Thyroid gland (tissue), 4 donors: ENCODE measurements at regions not wholly inside any gene's neighbourhood (a gene's known extent, or its start where the extent isn't known, plus 50 kb on each side); places are given as distances from the start of the nearest gene placed in this dataset.
A peak's percentile ranks its signal among the peaks of the same experiment; 100 is the strongest.

ENCODE experiments used
- DNase-seq, 2 donors: peaks; one replicate each; pipeline ENCODE4 v3.0.0-alpha.2; 2019
- H3K27ac ChIP-seq, 3 donors: fragments of 200-600 bp; sonication (generic); 1 replicate in 2 of 3; 2 replicates in 1 of 3; pipeline ENCODE4 v1.5.1; 2016 to 2019; ENCODE audit warnings: mild to moderate bottlenecking in 1 of 3, moderate library complexity in 1 of 3
- H3K27me3 ChIP-seq: fragments of 200-600 bp; sonication (generic); one replicate; pipeline ENCODE4 v1.5.1; 2019
- H3K36me3 ChIP-seq, 2 donors: fragments of 200-600 bp; sonication (generic); one replicate each; pipeline ENCODE4 v1.5.1; 2016 to 2019
- H3K4me1 ChIP-seq, 2 donors: fragments of 200-600 bp; sonication (generic); one replicate each; pipeline ENCODE4 v1.5.1; 2017 to 2019
- H3K4me3 ChIP-seq, 3 donors: fragments of 200-600 bp; sonication (generic); replicated peaks in 1 of 3; 1 replicate in 2 of 3; 2 replicates in 1 of 3; pipeline ENCODE4 v1.5.1; 2016; ENCODE audit warnings: mild to moderate bottlenecking in 1 of 3
- H3K9me3 ChIP-seq: fragments of 200-600 bp; sonication (generic); one replicate; pipeline ENCODE4 v1.5.1; 2017
- POLR2A ChIP-seq, 2 donors: fragments of 450-650 bp; IDR thresholded peaks; one replicate each; pipeline ENCODE4 v1.6.1; 2017; ENCODE audit warnings: antibody characterized with exemption in 2 of 2, mild to moderate bottlenecking in 2 of 2, moderate library complexity in 1 of 2
- whole genome bisulfite sequencing, 2 donors: methylation state at CpG; one replicate each; pipeline ENCODE4 v1.1.5; 2017; 5-methylcytosine and 5-hydroxymethylcytosine counted together
- intact Hi-C: fragments of 100-400 bp; cut with DNase I; formaldehyde crosslinking; loops from one replicate; pipeline ENCODE4 v1.15.1; 2023
- TF ChIP-seq, protein P1 (sequence below), 6 experiments: fragments of 200-600 bp in 3 of 6; fragments of 450-650 bp in 3 of 6; sonication (generic) in 3 of 6; IDR thresholded peaks; one replicate each; pipeline ENCODE4 v1.5.1; 2016 to 2019; ENCODE audit warnings: antibody characterized with exemption in 6 of 6, mild to moderate bottlenecking in 2 of 6, inconsistent platforms in 1 of 6, moderate library complexity in 1 of 6

DNA sequence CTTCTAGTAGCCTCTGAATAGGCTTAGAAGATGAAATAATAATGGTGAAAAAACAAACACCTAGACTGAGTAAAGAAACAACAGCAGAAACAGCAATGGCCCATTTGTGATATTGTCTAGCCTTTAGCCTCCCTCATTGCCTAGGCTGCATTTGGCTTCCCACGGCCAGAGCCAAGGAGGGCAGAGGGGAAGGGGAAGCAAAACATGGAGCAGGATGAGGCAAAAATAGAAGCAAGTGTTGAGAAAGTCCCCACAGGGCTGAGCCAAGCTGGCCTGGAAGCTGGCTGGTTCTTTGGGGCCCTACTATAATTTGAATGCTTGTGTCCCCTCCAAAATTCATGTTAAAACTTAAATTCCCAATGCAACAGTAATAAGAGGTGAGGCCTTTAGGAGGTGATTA, 60.2 kb upstream of the KSR1 start:
- no peaks in the 10 kb centered on the region for H3K9me3 ChIP-seq
- H3K36me3 ChIP-seq: no peaks in the 10 kb centered on the region
- DNase-seq: no peak
- 68 to 79% methylated on average over 1 of the region's 1 CpG for WGBS, 2 donors
- H3K4me3 ChIP-seq: no peak overlapping the region
- intact Hi-C loops: no loop called here
- H3K27me3 ChIP-seq: no peaks in the 10 kb centered on the region
- H3K27ac ChIP-seq: no peak overlapping the region
- H3K4me1 ChIP-seq: peaks cover 9 to 14% of the 10 kb centered on the region in 2 donors
- TF ChIP-seq POLR2A (IDR thresholded peaks at IDR 0.05): no peak
- TF ChIP-seq, protein P1, sequence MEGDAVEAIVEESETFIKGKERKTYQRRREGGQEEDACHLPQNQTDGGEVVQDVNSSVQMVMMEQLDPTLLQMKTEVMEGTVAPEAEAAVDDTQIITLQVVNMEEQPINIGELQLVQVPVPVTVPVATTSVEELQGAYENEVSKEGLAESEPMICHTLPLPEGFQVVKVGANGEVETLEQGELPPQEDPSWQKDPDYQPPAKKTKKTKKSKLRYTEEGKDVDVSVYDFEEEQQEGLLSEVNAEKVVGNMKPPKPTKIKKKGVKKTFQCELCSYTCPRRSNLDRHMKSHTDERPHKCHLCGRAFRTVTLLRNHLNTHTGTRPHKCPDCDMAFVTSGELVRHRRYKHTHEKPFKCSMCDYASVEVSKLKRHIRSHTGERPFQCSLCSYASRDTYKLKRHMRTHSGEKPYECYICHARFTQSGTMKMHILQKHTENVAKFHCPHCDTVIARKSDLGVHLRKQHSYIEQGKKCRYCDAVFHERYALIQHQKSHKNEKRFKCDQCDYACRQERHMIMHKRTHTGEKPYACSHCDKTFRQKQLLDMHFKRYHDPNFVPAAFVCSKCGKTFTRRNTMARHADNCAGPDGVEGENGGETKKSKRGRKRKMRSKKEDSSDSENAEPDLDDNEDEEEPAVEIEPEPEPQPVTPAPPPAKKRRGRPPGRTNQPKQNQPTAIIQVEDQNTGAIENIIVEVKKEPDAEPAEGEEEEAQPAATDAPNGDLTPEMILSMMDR (IDR thresholded peaks at IDR 0.05): no peak

DNA sequence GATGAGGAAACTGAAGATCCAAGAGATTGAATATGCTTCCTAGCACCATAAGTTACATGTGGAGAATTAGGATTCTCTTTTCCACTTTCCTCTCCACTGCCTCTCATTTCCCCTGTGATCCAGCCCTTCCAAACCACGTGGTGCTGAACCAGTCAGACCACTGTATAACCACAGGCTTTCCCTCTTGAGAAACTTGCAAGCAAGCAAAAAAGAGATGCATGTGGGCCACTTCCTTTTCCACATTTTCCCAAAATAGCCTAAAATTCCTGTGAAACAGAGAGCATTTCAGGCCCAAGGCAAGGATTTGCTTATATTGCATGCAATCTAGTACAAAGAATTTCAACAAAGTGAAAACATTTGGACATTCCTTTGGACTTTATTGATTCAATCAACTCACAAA, 59.3 kb upstream of the KSR1 start:
- Histone ChIP-seq H3K36me3 (no peaks in the 10 kb centered on the region), H3K27ac (peak overlapping the region in 1 of 3 donors; percentile 41), H3K4me3 (no peak overlapping the region), H3K27me3 (no peaks in the 10 kb centered on the region), H3K4me1 (peaks cover 9 to 14% of the 10 kb centered on the region in 2 donors), H3K9me3 (no peaks in the 10 kb centered on the region)
- intact Hi-C loops: no loop called here
- peak; percentile 45 to 59 for DNase-seq
- 3% methylated on average over 1 of the region's 1 CpG for WGBS, 2 donors
- TF ChIP-seq POLR2A (IDR thresholded peaks at IDR 0.05): no peak
- TF ChIP-seq, protein P1 (IDR thresholded peaks at IDR 0.05): no peak

DNA sequence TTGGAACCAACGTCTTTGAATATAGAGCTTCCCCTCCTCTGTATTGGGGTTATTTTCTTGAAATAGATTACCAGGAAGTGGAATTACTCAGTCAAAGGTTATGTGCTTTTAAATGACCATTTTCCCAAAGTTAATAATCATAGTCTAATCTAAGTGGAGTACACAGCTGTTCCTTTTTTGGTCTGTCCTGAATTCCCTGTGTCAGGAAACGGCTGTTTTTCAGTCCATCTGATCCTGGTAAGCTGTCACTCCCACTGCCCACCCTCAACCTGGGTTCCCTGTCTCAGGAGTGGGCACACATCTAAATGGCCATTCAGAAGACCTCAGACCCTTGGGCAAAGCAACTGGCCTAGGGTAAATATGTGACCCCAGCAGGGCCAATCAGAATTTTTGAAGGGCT, 57.6 kb upstream of the KSR1 start:
- H3K4me3 ChIP-seq: no peak overlapping the region
- H3K9me3 ChIP-seq: no peaks in the 10 kb centered on the region
- intact Hi-C loops: no loop called here
- no peaks in the 10 kb centered on the region for H3K27me3 ChIP-seq
- WGBS, 2 donors: 79 to 80% methylated on average over 2 of the region's 2 CpGs
- TF ChIP-seq POLR2A (IDR thresholded peaks at IDR 0.05): no peak
- TF ChIP-seq, protein P1 (IDR thresholded peaks at IDR 0.05): no peak
- H3K4me1 ChIP-seq: peaks cover 9 to 14% of the 10 kb centered on the region in 2 donors
- H3K36me3 ChIP-seq: no peaks in the 10 kb centered on the region
- DNase-seq: no peak
- H3K27ac ChIP-seq: no peak overlapping the region

DNA sequence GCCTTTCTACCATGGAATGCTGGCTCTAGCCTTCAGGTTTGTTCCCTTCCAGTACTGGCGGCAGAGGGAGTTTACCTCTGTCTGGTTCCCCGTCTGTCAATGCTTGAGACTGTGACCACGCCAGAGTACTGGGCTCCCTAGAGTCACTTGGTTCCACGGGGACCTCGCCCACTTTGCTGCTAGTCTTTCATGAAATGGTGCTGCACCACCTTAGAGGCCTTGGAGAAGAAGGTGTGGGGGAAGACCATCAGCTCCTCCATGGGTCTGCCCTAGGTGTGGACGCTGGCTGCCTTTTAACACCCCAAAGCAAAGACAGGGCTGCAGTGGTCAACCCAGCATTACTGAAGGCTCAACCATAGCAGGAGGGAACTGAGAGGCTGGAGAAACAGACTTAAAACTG, 55.3 kb upstream of the KSR1 start:
- WGBS, 2 donors: 95 to 96% methylated on average over 5 to 6 of the region's 6 CpGs
- no peak overlapping the region for H3K4me3 ChIP-seq
- DNase-seq: no peak
- H3K36me3 ChIP-seq: no peaks in the 10 kb centered on the region
- H3K9me3 ChIP-seq: no peaks in the 10 kb centered on the region
- no peaks in the 10 kb centered on the region for H3K27me3 ChIP-seq
- TF ChIP-seq, protein P1 (IDR thresholded peaks at IDR 0.05): no peak
- no peak overlapping the region for H3K27ac ChIP-seq
- H3K4me1 ChIP-seq: peaks cover 9 to 14% of the 10 kb centered on the region in 2 donors
- intact Hi-C loops: no loop called here

DNA sequence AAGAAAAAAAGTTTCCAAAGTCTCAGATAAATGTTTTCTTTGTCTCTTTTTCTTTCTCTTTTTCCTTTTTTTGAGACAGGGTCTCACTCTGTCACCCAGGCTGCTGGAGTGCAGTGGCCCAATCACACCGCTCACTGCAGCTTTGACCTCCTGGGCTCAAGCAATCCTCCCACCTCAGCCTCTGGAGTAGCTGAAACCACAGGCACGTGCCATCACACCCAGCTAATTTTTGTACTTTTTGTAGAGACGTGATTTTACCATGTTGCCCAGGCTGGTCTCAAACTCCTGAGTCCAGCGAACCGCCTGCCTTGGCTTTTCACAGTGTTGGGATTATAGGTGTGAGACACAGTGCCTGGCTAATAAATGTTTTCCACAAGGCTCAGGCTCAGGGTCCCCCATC, 53.3 kb upstream of the KSR1 start:
- Histone ChIP-seq H3K36me3 (no peaks in the 10 kb centered on the region), H3K9me3 (no peaks in the 10 kb centered on the region), H3K4me1 (peaks cover under 1 to 2% of the 10 kb centered on the region in 2 donors), H3K27me3 (no peaks in the 10 kb centered on the region), H3K4me3 (no peak overlapping the region), H3K27ac (no peak overlapping the region)
- intact Hi-C loops: no loop called here
- DNase-seq: no peak
- 77 to 90% methylated on average over 5 of the region's 5 CpGs for WGBS, 2 donors
- no peak for TF ChIP-seq POLR2A (IDR thresholded peaks at IDR 0.05)
- TF ChIP-seq, protein P1 (IDR thresholded peaks at IDR 0.05): no peak
